SK-N-SH (cell line): ENCODE measurements at regions not wholly inside any gene's neighbourhood (a gene's known extent, or its start where the extent isn't known, plus 50 kb on each side); places are given as distances from the start of the nearest gene placed in this dataset.

ENCODE experiments used
- CTCF ChIA-PET: fragments of 300-600, 350-600 bp; formaldehyde crosslinking; extraction: SDS; loops from one replicate; lab custom pipeline; 2021; lab: Yijun Ruan, JAX
- POLR2A ChIA-PET: fragments of 350-600 bp; sonication (Branson Sonifier 250); formaldehyde crosslinking; extraction: SDS; loops from one replicate; lab custom pipeline; 2020; ENCODE audit warnings: antibody characterized with exemption, inconsistent platforms; lab: Yijun Ruan, JAX
- DNase-seq: peaks from one replicate; pipeline ENCODE4 v3.0.0; 2012
- H2AFZ ChIP-seq: fragments of 200-600 bp; sonication (generic); 2 replicates; pipeline ENCODE4 v1.8.1; 2016; ENCODE audit warnings: antibody characterized with exemption, mild to moderate bottlenecking, low read depth
- H3F3A ChIP-seq: fragments of 200-600 bp; sonication (generic); replicated peaks from 2 replicates; pipeline ENCODE3; 2016; ENCODE audit warnings: antibody characterized with exemption, mild to moderate bottlenecking; ENCODE audit not compliant: insufficient read depth
- H3K27ac ChIP-seq, 2 experiments: fragments of 200-500 bp in 1 of 2; fragments of 200-600 bp in 1 of 2; sonication (Bioruptor generic) in 1 of 2; sonication (generic), shearing (Covaris generic) in 1 of 2; 2 replicates each; pipeline versions ENCODE4 v1.5.1 to v1.6.1; 2014 to 2016; ENCODE audit warnings: low read depth in 2 of 2, inconsistent platforms in 1 of 2, low read length in 1 of 2, mild to moderate bottlenecking in 1 of 2, mixed read lengths in 1 of 2
- H3K27me3 ChIP-seq: fragments of 200-600 bp; sonication (generic), shearing (Covaris generic); 2 replicates; pipeline ENCODE4 v1.6.1; 2016; ENCODE audit warnings: mixed run types; ENCODE audit not compliant: insufficient read depth
- H3K36me3 ChIP-seq, 2 experiments: fragments of 200-500 bp in 1 of 2; fragments of 200-600 bp in 1 of 2; sonication (Bioruptor generic) in 1 of 2; sonication (generic) in 1 of 2; replicated peaks in 1 of 2; 2 replicates each; pipeline versions ENCODE3 to v1.5.1; 2014 to 2016; ENCODE audit warnings: low read length in 1 of 2, mild to moderate bottlenecking in 1 of 2; ENCODE audit not compliant: insufficient read depth in 2 of 2, control insufficient read depth in 1 of 2
- H3K4me1 ChIP-seq, 2 experiments: fragments of 200-500 bp in 1 of 2; fragments of 200-600 bp in 1 of 2; sonication (Bioruptor generic) in 1 of 2; sonication (generic), shearing (Covaris generic) in 1 of 2; 2 replicates each; pipeline versions ENCODE4 v1.5.1 to v1.6.1; 2014 to 2016; ENCODE audit warnings: low read depth in 1 of 2, low read length in 1 of 2, mixed run types in 1 of 2; ENCODE audit not compliant: insufficient read depth in 2 of 2, control insufficient read depth in 1 of 2
- H3K4me2 ChIP-seq: fragments of 200-600 bp; sonication (generic), shearing (Covaris generic); 2 replicates; pipeline ENCODE4 v1.6.1; 2017; ENCODE audit warnings: mixed run types
- H3K4me3 ChIP-seq, 2 experiments: fragments of 200-500 bp in 1 of 2; fragments of 200-600 bp in 1 of 2; sonication (Bioruptor generic) in 1 of 2; sonication (generic), shearing (Covaris generic) in 1 of 2; 2 replicates each; pipeline versions ENCODE4 v1.5.1 to v1.8.1; 2014 to 2016; ENCODE audit warnings: low read depth in 2 of 2, inconsistent platforms in 1 of 2, low read length in 1 of 2, mild to moderate bottlenecking in 1 of 2, mixed read lengths in 1 of 2, moderate library complexity in 1 of 2
- H3K79me2 ChIP-seq: fragments of 200-600 bp; sonication (generic); 2 replicates; pipeline ENCODE4 v1.8.1; 2017; ENCODE audit warnings: mild to moderate bottlenecking; ENCODE audit not compliant: insufficient read depth
- H3K9ac ChIP-seq: fragments of 200-600 bp; sonication (generic); 2 replicates; pipeline ENCODE4 v1.6.1; 2017; ENCODE audit warnings: mixed run types
- H3K9me2 ChIP-seq: fragments of 200-600 bp; sonication (generic); 2 replicates; pipeline ENCODE4 v1.6.1; 2017; ENCODE audit warnings: mixed run types
- H3K9me3 ChIP-seq: fragments of 200-600 bp; sonication (generic); 2 replicates; pipeline ENCODE4 v1.6.1; 2017; ENCODE audit warnings: mixed run types, mild to moderate bottlenecking, moderate library complexity
- H4K20me1 ChIP-seq: fragments of 200-600 bp; sonication (generic); 2 replicates; pipeline ENCODE4 v1.6.1; 2017; ENCODE audit warnings: mild to moderate bottlenecking, mixed run types; ENCODE audit not compliant: insufficient read depth
- FOSL2 ChIP-seq: IDR thresholded peaks from 2 replicates; pipeline ENCODE4 v1.4.0; 2012; ENCODE audit warnings: low read depth, mild to moderate bottlenecking, moderate library complexity, borderline replicate concordance
- JUND ChIP-seq: IDR thresholded peaks from 2 replicates; pipeline ENCODE4 v1.4.0; 2012
- MEF2A ChIP-seq: IDR thresholded peaks from 2 replicates; pipeline ENCODE4 v1.4.0; 2012; ENCODE audit warnings: low read depth, borderline replicate concordance
- POLR2AphosphoS5 ChIP-seq: IDR thresholded peaks from 2 replicates; pipeline ENCODE4 v1.6.1; 2012; ENCODE audit warnings: low read depth, low read length
- RAD21 ChIP-seq: IDR thresholded peaks from 2 replicates; pipeline ENCODE4 v1.6.1; 2012; ENCODE audit warnings: mild to moderate bottlenecking, low read length
- RCOR1 ChIP-seq: fragments of 150-350 bp; IDR thresholded peaks from 2 replicates; pipeline ENCODE4 v1.6.1; 2017; ENCODE audit warnings: antibody characterized with exemption, low read length
- RFX5 ChIP-seq: IDR thresholded peaks from 2 replicates; pipeline ENCODE4 v1.6.1; 2012; ENCODE audit warnings: mild to moderate bottlenecking, improper control_type of control experiment, low read length
- SIN3A ChIP-seq: IDR thresholded peaks from 2 replicates; pipeline ENCODE4 v1.6.1; 2012; ENCODE audit warnings: low read depth, mild to moderate bottlenecking, low read length, moderate library complexity, borderline replicate concordance
- TAF1 ChIP-seq: IDR thresholded peaks from 2 replicates; pipeline ENCODE4 v1.6.1; 2012; ENCODE audit warnings: low read depth, mild to moderate bottlenecking, low read length, moderate library complexity, borderline replicate concordance
- TCF12 ChIP-seq: IDR thresholded peaks from 2 replicates; pipeline ENCODE4 v1.4.0; 2012
- TEAD4 ChIP-seq: IDR thresholded peaks from 2 replicates; pipeline ENCODE4 v1.4.0; 2012; ENCODE audit warnings: mild to moderate bottlenecking, borderline replicate concordance; ENCODE audit not compliant: insufficient read depth
- WGBS: methylation state at CpG from one replicate; pipeline ENCODE4 v1.1.6; 2017; ENCODE audit warnings: low lambda C conversion rate; 5-methylcytosine and 5-hydroxymethylcytosine counted together

- no peaks in the 10 kb centered on the region for H3K9me2 ChIP-seq
- POLR2A ChIA-PET = no interaction called here
- H3K36me3 ChIP-seq = no peaks in the 10 kb centered on the region
- no peak overlapping the region for H3K4me2 ChIP-seq
- 17% methylated on average over 1 of the region's 1 CpG for WGBS
- no peaks in the 10 kb centered on the region for H3F3A ChIP-seq
- H4K20me1 ChIP-seq = no peaks in the 10 kb centered on the region
- H3K9ac ChIP-seq = no peak overlapping the region
- CTCF ChIA-PET = no interaction called here
- H3K27me3 ChIP-seq = no peaks in the 10 kb centered on the region
- H3K4me3 ChIP-seq = no peak overlapping the region
- H3K9me3 ChIP-seq = no peaks in the 10 kb centered on the region
- H3K4me1 ChIP-seq = no peaks in the 10 kb centered on the region
- no peak overlapping the region for H2AFZ ChIP-seq
- no peaks in the 10 kb centered on the region for H3K79me2 ChIP-seq
- H3K27ac ChIP-seq = no peak overlapping the region
- no peak for TF ChIP-seq FOSL2
- no peak for TF ChIP-seq TEAD4
- TF ChIP-seq POLR2AphosphoS5 = no peak
- no peak for TF ChIP-seq RCOR1
- TF ChIP-seq RFX5 = no peak
- no peak for TF ChIP-seq TAF1
- TF ChIP-seq SIN3A = no peak
- DNase-seq = no peak
Observed at GRCh38 chr10:106438386-106438785, 726.1 kb downstream of the SORCS1 start.

GRCh38 chr10:106436123-106436715, 728.3 kb downstream of the SORCS1 start:
- no peaks in the 10 kb centered on the region for H3F3A ChIP-seq
- no peak overlapping the region for H3K4me3 ChIP-seq
- no peaks in the 10 kb centered on the region for H3K27me3 ChIP-seq
- ChIA-PET POLR2A (no interaction called here), CTCF (no interaction called here)
- H4K20me1 ChIP-seq = no peaks in the 10 kb centered on the region
- DNase-seq = no peak
- no peaks in the 10 kb centered on the region for H3K4me1 ChIP-seq
- no peaks in the 10 kb centered on the region for H3K36me3 ChIP-seq
- H3K9ac ChIP-seq = no peak overlapping the region
- no peaks in the 10 kb centered on the region for H3K9me2 ChIP-seq
- H2AFZ ChIP-seq = no peak overlapping the region
- WGBS = 46% methylated on average over 3 of the region's 3 CpGs
- no peak for TF ChIP-seq FOSL2
- TF ChIP-seq MEF2A = no peak
- no peak for TF ChIP-seq JUND
- TF ChIP-seq RFX5 = no peak
- TF ChIP-seq RCOR1 = no peak
- no peak for TF ChIP-seq RAD21
- no peak for TF ChIP-seq TEAD4
- H3K4me2 ChIP-seq = no peak overlapping the region
- no peaks in the 10 kb centered on the region for H3K9me3 ChIP-seq
- H3K27ac ChIP-seq = no peak overlapping the region
- no peaks in the 10 kb centered on the region for H3K79me2 ChIP-seq

GRCh38 chr10:106435081-106435480, 729.4 kb downstream of the SORCS1 start:
- no peaks in the 10 kb centered on the region for H3K27me3 ChIP-seq
- no peak overlapping the region for H3K27ac ChIP-seq
- no peak overlapping the region for H3K4me3 ChIP-seq
- H3K36me3 ChIP-seq = no peaks in the 10 kb centered on the region
- no peak overlapping the region for H3K9ac ChIP-seq
- CTCF ChIA-PET = no interaction called here
- H3F3A ChIP-seq = no peaks in the 10 kb centered on the region
- no peaks in the 10 kb centered on the region for H3K4me1 ChIP-seq
- no peaks in the 10 kb centered on the region for H3K9me3 ChIP-seq
- H3K9me2 ChIP-seq = no peaks in the 10 kb centered on the region
- TF ChIP-seq TCF12 = no peak
- TF ChIP-seq, all 33 proteins: peak for 0
- 24% methylated on average over 1 of the region's 1 CpG for WGBS
- Histone ChIP-seq H3K79me2 (no peaks in the 10 kb centered on the region), H4K20me1 (no peaks in the 10 kb centered on the region), H2AFZ (no peak overlapping the region), H3K4me2 (no peak overlapping the region)
- POLR2A ChIA-PET = no interaction called here
- DNase-seq = no peak
